ENCODE measurements at regions not wholly inside any gene's neighbourhood (a gene's known extent, or its start where the extent isn't known, plus 50 kb on each side); places are given as distances from the start of the nearest gene placed in this dataset.

DNA sequence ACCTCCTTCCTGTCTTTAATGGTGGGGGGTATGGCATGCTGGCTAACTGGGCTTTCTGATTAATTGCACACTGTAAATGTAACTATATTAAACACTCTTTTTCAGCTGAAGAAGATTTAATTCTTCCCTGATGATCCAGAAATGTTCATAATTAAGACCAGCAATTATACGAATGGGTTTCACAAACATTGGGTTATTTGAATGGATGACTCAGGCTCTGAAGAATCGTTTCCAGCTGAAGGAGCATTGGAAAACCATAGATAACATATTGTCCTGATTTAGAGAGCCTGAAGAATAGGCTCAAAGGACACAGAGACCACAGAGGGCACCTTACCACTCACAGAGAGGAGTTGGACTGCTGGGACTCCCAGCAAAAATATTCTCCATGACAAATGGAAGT lies 130.7 kb upstream of the SSTR4 start:
- no peaks in the 10 kb centered on the region for H3K4me1 ChIP-seq (ENCODE audit: control insufficient read depth, insufficient read depth, low read length)
- H3K36me3 ChIP-seq (ENCODE audit: control insufficient read depth, insufficient read depth, low read length) = no peaks in the 10 kb centered on the region
- no peak overlapping the region for H3K9ac ChIP-seq (ENCODE audit: low read length)
- no peak overlapping the region for H3K4me3 ChIP-seq (ENCODE audit: low read depth, low read length)
- H3K27me3 ChIP-seq (ENCODE audit: control insufficient read depth, insufficient read depth, low read length) = no peaks in the 10 kb centered on the region
- no peak overlapping the region for H3K27ac ChIP-seq (ENCODE audit: low read depth, low read length)
- no peaks in the 10 kb centered on the region for H3K9me3 ChIP-seq (ENCODE audit: control insufficient read depth, insufficient read depth, low read depth, low read length)

DNA sequence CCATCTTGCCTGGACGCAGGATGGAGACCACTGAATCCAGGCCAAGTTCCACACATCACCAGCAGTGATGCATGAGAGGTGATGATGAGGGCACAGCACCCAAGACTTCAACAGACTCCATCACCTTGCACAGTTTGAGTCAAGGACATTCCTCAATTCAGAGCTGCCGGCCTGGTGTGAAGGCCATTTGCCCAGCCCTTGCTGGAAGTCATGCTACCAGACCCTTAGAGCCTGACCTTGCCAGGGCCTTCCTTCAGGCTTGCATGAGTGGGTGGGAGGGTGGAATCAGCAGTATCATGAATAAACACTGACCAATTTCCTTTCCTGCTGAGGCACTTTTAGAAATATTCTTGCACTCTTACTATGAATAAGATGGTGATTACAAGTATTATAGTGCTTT lies 130.2 kb upstream of the SSTR4 start:
- Histone ChIP-seq H3K27ac (ENCODE audit: low read depth, low read length) (no peak overlapping the region), H3K9me3 (ENCODE audit: control insufficient read depth, insufficient read depth, low read depth, low read length) (no peaks in the 10 kb centered on the region), H3K9ac (ENCODE audit: low read length) (no peak overlapping the region), H3K36me3 (ENCODE audit: control insufficient read depth, insufficient read depth, low read length) (no peaks in the 10 kb centered on the region), H3K27me3 (ENCODE audit: control insufficient read depth, insufficient read depth, low read length) (no peaks in the 10 kb centered on the region), H3K4me3 (ENCODE audit: low read depth, low read length) (no peak overlapping the region), H3K4me1 (ENCODE audit: control insufficient read depth, insufficient read depth, low read length) (no peaks in the 10 kb centered on the region)

GRCh38 chr20:22905658-22906057 lies 129.5 kb upstream of the SSTR4 start:
- Histone ChIP-seq H3K9ac (ENCODE audit: low read length) (no peak overlapping the region), H3K4me1 (ENCODE audit: control insufficient read depth, insufficient read depth, low read length) (no peaks in the 10 kb centered on the region), H3K27ac (ENCODE audit: low read depth, low read length) (no peak overlapping the region), H3K27me3 (ENCODE audit: control insufficient read depth, insufficient read depth, low read length) (0 out of 2 replicates have a peak, but pooled peaks cover 3% of the 10 kb centered on the region), H3K4me3 (ENCODE audit: low read depth, low read length) (no peak overlapping the region), H3K36me3 (ENCODE audit: control insufficient read depth, insufficient read depth, low read length) (no peaks in the 10 kb centered on the region), H3K9me3 (ENCODE audit: control insufficient read depth, insufficient read depth, low read depth, low read length) (no peaks in the 10 kb centered on the region)

DNA sequence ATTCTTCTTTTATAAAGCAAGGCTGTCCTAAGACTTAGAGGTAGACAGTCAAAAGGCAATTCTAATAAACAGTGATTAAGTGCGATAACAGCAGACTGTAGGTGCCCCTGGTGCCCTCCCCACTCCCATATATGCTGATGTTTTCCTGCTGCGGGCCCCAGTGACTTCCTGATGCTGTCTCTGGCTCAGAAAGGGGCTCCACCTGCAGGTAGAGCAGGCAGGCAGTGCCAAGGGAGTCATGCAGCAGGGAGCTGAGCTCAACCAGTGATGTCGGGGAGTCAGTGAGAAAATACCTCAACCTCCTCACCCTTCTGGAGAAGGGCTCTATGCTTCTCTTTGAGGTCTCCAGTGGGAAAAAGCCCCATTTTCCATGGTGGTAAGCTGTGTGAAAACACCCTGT lies 126.7 kb upstream of the SSTR4 start:
- Histone ChIP-seq H3K9me3 (ENCODE audit: control insufficient read depth, insufficient read depth, low read depth, low read length) (no peaks in the 10 kb centered on the region), H3K36me3 (ENCODE audit: control insufficient read depth, insufficient read depth, low read length) (no peaks in the 10 kb centered on the region), H3K27me3 (ENCODE audit: control insufficient read depth, insufficient read depth, low read length) (0 out of 2 replicates have a peak, but pooled peaks cover 3% of the 10 kb centered on the region), H3K9ac (ENCODE audit: low read length) (no peak overlapping the region), H3K27ac (ENCODE audit: low read depth, low read length) (no peak overlapping the region), H3K4me1 (ENCODE audit: control insufficient read depth, insufficient read depth, low read length) (no peaks in the 10 kb centered on the region), H3K4me3 (ENCODE audit: low read depth, low read length) (no peak overlapping the region)

- H3K36me3 ChIP-seq (ENCODE audit: control insufficient read depth, insufficient read depth, low read length) = no peaks in the 10 kb centered on the region
- H3K4me1 ChIP-seq (ENCODE audit: control insufficient read depth, insufficient read depth, low read length) = no peaks in the 10 kb centered on the region
- no peak overlapping the region for H3K27ac ChIP-seq (ENCODE audit: low read depth, low read length)
- no peak overlapping the region for H3K4me3 ChIP-seq (ENCODE audit: low read depth, low read length)
- no peaks in the 10 kb centered on the region for H3K9me3 ChIP-seq (ENCODE audit: control insufficient read depth, insufficient read depth, low read depth, low read length)
- no peak overlapping the region for H3K9ac ChIP-seq (ENCODE audit: low read length)
- H3K27me3 ChIP-seq (ENCODE audit: control insufficient read depth, insufficient read depth, low read length) = 0 out of 2 replicates have a peak, but pooled peaks cover 3% of the 10 kb centered on the region
Measured at GRCh38 chr20:22908944-22909343, 126.2 kb upstream of the SSTR4 start.

DNA sequence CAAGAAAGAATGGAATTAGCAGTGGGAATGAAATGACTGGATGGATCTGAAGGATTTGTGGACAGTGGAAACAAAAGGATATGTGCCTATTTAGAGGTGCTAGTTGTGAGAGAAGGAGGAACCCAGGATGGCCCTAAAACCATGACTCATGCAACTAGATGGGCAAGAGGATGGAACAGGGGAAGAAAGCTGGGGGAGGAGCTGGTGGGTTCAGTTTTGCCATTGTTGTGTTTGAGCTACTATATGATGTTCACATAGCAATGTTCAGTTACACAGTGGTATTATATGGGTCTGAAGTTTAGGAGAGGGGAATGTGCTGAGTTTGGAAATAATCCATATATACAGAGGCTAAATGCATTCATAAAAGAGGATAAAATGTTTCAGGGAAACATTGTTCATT lies 125.7 kb upstream of the SSTR4 start:
- no peak overlapping the region for H3K9ac ChIP-seq (ENCODE audit: low read length)
- no peak overlapping the region for H3K4me3 ChIP-seq (ENCODE audit: low read depth, low read length)
- no peaks in the 10 kb centered on the region for H3K9me3 ChIP-seq (ENCODE audit: control insufficient read depth, insufficient read depth, low read depth, low read length)

DNA sequence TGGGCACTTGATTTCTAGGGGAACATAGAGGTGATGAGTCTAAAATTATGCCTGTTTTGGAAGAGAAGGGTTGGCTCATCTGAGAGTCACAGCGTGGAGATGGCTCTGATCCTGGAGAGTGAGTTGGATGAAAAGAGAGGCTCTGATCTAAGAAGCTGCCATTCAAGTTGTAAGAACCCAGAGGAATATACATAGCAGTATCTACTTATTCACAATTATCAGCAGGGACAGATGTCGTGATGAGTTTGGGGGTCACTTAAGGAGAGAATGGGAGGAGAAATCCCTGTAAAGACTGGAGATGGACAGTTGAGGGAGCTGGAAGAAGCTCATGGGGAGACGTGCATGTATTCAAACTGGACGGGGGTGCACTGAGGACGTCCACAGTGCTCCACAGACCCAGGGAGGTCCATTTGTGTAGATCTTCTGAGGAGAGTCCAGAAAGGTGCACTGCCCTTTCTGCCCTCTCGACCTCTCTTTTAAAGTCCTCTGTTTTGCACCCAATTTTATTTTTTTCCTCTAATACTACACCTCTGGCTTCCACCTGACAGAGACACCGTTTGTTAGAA lies 124.7 kb upstream of the SSTR4 start:
- Histone ChIP-seq H3K4me1 (ENCODE audit: control insufficient read depth, insufficient read depth, low read length) (no peaks in the 10 kb centered on the region), H3K9ac (ENCODE audit: low read length) (no peak overlapping the region)

More for the DNA sequence above, 125.7 kb upstream of the SSTR4 start:
- no peaks in the 10 kb centered on the region for H3K4me1 ChIP-seq (ENCODE audit: control insufficient read depth, insufficient read depth, low read length)
- H3K27ac ChIP-seq (ENCODE audit: low read depth, low read length) = no peak overlapping the region
- 0 out of 2 replicates have a peak, but pooled peaks cover 3% of the 10 kb centered on the region for H3K27me3 ChIP-seq (ENCODE audit: control insufficient read depth, insufficient read depth, low read length)
- H3K36me3 ChIP-seq (ENCODE audit: control insufficient read depth, insufficient read depth, low read length) = no peaks in the 10 kb centered on the region

DNA sequence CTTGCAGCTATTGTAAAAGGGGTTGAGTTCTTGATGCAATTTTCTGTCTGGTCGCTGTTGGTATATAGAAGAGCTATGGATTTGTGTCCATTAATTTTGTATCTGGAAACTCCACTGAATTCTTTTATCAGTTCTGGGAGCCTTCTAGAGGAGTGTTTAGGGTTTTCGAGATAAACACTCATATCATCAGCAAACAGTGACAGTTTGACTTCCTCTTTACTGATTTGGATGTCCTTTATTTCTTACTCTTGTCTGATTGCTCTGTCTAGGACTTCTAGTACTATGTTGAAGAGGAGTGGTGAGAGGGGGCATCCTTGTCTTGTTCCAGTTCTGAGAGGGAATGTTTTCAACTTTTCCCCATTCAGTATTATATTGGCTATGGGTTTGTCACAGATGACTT lies 120.8 kb upstream of the SSTR4 start:
- Histone ChIP-seq H3K4me3 (ENCODE audit: low read depth, low read length) (no peak overlapping the region), H3K36me3 (ENCODE audit: control insufficient read depth, insufficient read depth, low read length) (no peaks in the 10 kb centered on the region)

More for the DNA sequence above, 124.7 kb upstream of the SSTR4 start:
- Histone ChIP-seq H3K27me3 (ENCODE audit: control insufficient read depth, insufficient read depth, low read length) (0 out of 2 replicates have a peak, but pooled peaks cover 3% of the 10 kb centered on the region), H3K27ac (ENCODE audit: low read depth, low read length) (no peak overlapping the region), H3K9me3 (ENCODE audit: control insufficient read depth, insufficient read depth, low read depth, low read length) (no peaks in the 10 kb centered on the region), H3K4me3 (ENCODE audit: low read depth, low read length) (no peak overlapping the region), H3K36me3 (ENCODE audit: control insufficient read depth, insufficient read depth, low read length) (no peaks in the 10 kb centered on the region)

DNA sequence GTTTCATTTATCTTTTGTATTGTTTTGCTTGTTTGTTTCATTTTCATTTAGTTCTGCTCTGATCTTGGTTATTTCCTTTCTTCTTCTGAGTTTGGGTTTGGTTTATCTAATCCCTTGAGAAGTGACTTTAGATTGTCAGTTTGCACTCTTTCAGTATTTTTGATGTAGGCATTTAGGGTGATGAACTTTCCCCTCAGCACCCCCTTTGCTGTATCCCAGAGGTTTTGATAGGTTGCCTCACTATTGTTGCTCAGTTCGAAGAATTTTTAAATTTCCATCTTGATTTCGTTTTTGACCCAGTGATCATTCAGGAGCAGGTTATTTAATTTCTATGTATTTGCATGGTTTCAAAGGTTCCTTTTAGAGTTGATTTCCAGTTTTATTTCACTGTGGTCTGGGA lies 119.6 kb upstream of the SSTR4 start:
- H3K9me3 ChIP-seq (ENCODE audit: control insufficient read depth, insufficient read depth, low read depth, low read length) = no peaks in the 10 kb centered on the region
- H3K9ac ChIP-seq (ENCODE audit: low read length) = no peak overlapping the region
- no peaks in the 10 kb centered on the region for H3K36me3 ChIP-seq (ENCODE audit: control insufficient read depth, insufficient read depth, low read length)
- H3K27ac ChIP-seq (ENCODE audit: low read depth, low read length) = no peak overlapping the region
- H3K4me3 ChIP-seq (ENCODE audit: low read depth, low read length) = no peak overlapping the region
- H3K27me3 ChIP-seq (ENCODE audit: control insufficient read depth, insufficient read depth, low read length) = 0 out of 2 replicates have a peak, but pooled peaks cover under 1% of the 10 kb centered on the region
- H3K4me1 ChIP-seq (ENCODE audit: control insufficient read depth, insufficient read depth, low read length) = peaks cover 3% of the 10 kb centered on the region; the same call in 1 of the 2 replicates

More for the DNA sequence above, 120.8 kb upstream of the SSTR4 start:
- H3K9me3 ChIP-seq (ENCODE audit: control insufficient read depth, insufficient read depth, low read depth, low read length) = no peaks in the 10 kb centered on the region
- H3K9ac ChIP-seq (ENCODE audit: low read length) = no peak overlapping the region
- 0 out of 2 replicates have a peak, but pooled peaks cover 3% of the 10 kb centered on the region for H3K27me3 ChIP-seq (ENCODE audit: control insufficient read depth, insufficient read depth, low read length)
- no peak overlapping the region for H3K27ac ChIP-seq (ENCODE audit: low read depth, low read length)
- peaks cover 3% of the 10 kb centered on the region; the same call in 1 of the 2 replicates for H3K4me1 ChIP-seq (ENCODE audit: control insufficient read depth, insufficient read depth, low read length)

DNA sequence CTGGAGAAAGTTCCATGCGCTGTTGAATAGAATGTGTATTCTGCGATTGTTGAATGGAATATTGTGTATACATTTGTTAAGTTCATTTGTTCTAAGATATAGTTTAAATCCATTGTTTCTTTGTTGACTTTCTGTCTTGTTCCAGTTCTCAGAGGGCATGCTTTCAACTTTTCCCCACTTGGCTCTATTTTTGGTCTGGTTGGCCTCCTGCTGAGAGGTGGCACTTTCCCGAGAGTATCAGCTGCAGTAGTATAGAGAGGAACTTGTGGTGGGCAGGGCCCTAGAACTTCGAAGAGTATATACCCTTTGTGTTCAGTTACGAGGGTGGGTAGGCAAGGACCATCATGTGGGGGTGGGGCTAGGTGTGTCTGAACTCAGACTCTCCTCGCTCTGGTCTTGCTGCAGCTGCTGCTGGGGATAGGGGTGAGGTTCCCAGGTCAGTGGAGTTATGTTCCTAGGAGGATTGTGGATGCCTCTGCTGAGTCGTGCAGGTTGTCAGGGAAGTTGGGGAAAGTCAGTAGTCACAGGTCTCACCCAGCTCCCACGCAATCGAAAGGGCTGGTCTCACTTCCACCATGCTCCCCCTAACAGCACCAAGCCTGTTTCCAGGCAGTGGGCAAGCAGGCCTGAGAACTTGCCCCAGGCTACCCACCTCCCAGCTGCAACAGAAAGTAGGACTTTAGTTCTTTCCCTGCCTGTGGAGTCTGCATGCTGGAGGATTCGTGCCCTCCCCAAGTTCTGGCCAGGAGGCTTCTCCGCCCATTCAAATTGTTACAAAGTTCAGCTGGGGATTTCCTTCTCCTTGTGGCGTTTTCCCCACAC lies 118.9 kb upstream of the SSTR4 start:
- H3K27ac ChIP-seq (ENCODE audit: low read depth, low read length) = no peak overlapping the region
- peaks cover 3% of the 10 kb centered on the region; the same call in 1 of the 2 replicates for H3K4me1 ChIP-seq (ENCODE audit: control insufficient read depth, insufficient read depth, low read length)
- H3K9ac ChIP-seq (ENCODE audit: low read length) = no peak overlapping the region
- H3K4me3 ChIP-seq (ENCODE audit: low read depth, low read length) = no peak overlapping the region
- H3K9me3 ChIP-seq (ENCODE audit: control insufficient read depth, insufficient read depth, low read depth, low read length) = no peaks in the 10 kb centered on the region
- H3K36me3 ChIP-seq (ENCODE audit: control insufficient read depth, insufficient read depth, low read length) = no peaks in the 10 kb centered on the region
- H3K27me3 ChIP-seq (ENCODE audit: control insufficient read depth, insufficient read depth, low read length) = no peaks in the 10 kb centered on the region

DNA sequence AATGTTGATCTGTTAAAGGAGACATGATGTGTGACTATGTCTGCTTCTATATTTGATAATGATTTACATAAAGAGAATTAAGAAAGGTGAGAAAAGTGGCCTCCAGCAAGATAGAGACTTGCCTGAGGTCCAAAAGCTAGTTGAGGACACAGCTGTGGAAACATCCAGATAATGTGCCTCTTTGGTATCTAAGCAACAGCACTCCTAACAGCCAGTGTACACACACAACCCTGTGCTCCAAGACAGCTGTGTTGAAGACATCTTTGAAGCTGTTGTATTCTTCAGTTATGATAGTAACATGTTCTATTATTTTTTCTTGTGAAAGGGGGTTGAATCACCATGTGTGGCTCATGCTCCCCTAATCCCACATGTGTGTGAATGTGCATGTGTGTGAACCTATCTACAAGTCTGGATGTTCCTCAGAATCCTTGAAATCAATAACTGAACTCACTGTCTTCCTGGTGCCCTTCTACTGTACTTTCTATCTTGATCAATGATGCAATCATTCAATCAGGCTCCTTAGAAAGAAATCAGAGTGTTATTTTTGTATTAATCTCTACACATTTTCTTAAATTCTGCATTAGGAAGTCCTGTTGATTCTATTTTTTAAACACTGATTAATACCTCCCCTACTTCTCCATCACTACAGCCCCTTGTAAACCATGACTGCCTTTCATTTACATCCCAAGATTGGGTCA lies 116.7 kb upstream of the SSTR4 start:
- no peaks in the 10 kb centered on the region for H3K9me3 ChIP-seq (ENCODE audit: control insufficient read depth, insufficient read depth, low read depth, low read length)
- no peak overlapping the region for H3K9ac ChIP-seq (ENCODE audit: low read length)
- no peaks in the 10 kb centered on the region for H3K36me3 ChIP-seq (ENCODE audit: control insufficient read depth, insufficient read depth, low read length)
- H3K4me1 ChIP-seq (ENCODE audit: control insufficient read depth, insufficient read depth, low read length) = peaks cover 3% of the 10 kb centered on the region; the same call in 1 of the 2 replicates
- no peaks in the 10 kb centered on the region for H3K27me3 ChIP-seq (ENCODE audit: control insufficient read depth, insufficient read depth, low read length)
- H3K27ac ChIP-seq (ENCODE audit: low read depth, low read length) = no peak overlapping the region
- H3K4me3 ChIP-seq (ENCODE audit: low read depth, low read length) = no peak overlapping the region

All from HUES6 (cell line).